Prostate gland (tissue), 2 donors: ENCODE measurements at regions not wholly inside any gene's neighbourhood (a gene's known extent, or its start where the extent isn't known, plus 50 kb on each side); places are given as distances from the start of the nearest gene placed in this dataset.

Experiments
- POLR2A ChIP-seq: fragments of 450-650 bp; IDR thresholded peaks from one replicate; pipeline ENCODE4 v1.6.1; 2016; ENCODE audit warnings: antibody characterized with exemption, mild to moderate bottlenecking
- POLR2AphosphoS5 ChIP-seq: sonication (generic); formaldehyde crosslinking; IDR thresholded peaks from one replicate; pipeline ENCODE4 v1.6.1; 2017; ENCODE audit warnings: antibody characterized with exemption
- TF ChIP-seq, protein P1 (sequence below), 4 experiments: fragments of 200-600 bp in 2 of 4; fragments of 450-650 bp in 2 of 4; sonication (generic) in 2 of 4; IDR thresholded peaks; 1 replicate in 3 of 4; 2 replicates in 1 of 4; pipeline ENCODE4 v1.5.1; 2016 to 2019; ENCODE audit warnings: antibody characterized with exemption in 4 of 4, mild to moderate bottlenecking in 2 of 4, moderate library complexity in 2 of 4

DNA sequence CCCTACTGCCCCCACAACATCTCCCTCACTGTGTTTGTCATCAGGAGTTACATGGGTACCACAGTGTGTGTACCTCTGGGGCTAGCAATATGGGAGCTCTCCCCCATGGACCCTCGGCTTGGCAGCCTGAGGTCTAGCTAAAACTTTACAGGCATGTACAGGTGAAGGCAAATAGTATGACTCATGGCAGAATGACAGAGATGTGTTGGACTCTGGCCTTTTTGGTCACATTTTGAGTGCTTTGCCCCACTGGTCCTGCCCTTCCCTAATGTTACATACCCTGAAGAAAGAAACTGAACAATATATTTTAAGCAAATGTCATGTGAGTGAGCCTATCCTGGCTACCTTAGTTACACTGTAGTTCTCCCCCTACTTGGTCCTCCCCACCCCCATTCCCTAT is 124.0 kb downstream of the NGF start:
- no peak for TF ChIP-seq POLR2AphosphoS5
- TF ChIP-seq, protein P1, sequence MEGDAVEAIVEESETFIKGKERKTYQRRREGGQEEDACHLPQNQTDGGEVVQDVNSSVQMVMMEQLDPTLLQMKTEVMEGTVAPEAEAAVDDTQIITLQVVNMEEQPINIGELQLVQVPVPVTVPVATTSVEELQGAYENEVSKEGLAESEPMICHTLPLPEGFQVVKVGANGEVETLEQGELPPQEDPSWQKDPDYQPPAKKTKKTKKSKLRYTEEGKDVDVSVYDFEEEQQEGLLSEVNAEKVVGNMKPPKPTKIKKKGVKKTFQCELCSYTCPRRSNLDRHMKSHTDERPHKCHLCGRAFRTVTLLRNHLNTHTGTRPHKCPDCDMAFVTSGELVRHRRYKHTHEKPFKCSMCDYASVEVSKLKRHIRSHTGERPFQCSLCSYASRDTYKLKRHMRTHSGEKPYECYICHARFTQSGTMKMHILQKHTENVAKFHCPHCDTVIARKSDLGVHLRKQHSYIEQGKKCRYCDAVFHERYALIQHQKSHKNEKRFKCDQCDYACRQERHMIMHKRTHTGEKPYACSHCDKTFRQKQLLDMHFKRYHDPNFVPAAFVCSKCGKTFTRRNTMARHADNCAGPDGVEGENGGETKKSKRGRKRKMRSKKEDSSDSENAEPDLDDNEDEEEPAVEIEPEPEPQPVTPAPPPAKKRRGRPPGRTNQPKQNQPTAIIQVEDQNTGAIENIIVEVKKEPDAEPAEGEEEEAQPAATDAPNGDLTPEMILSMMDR (IDR thresholded peaks at IDR 0.05) = no peak
- TF ChIP-seq POLR2A = no peak
